ENCODE measurements at regions not wholly inside any gene's neighbourhood (a gene's known extent, or its start where the extent isn't known, plus 50 kb on each side); places are given as distances from the start of the nearest gene placed in this dataset.

GRCh38 chr1:233730380-233730779, 116.5 kb downstream of the KCNK1 start (continued):
- TF ChIP-seq CUX1 (IDR thresholded peaks at IDR 0.05; ENCODE audit: insufficient replicate concordance, low read depth, low read length) (no peak), ZNF384 (IDR thresholded peaks at IDR 0.05; ENCODE audit: borderline replicate concordance, low read depth, low read length) (no peak), IKZF1 (conservative IDR thresholded peaks at IDR 0.05) (no peak), MYB (IDR thresholded peaks at IDR 0.05; ENCODE audit: borderline replicate concordance, low read depth, low read length) (no peak), MXI1 (IDR thresholded peaks at IDR 0.05; ENCODE audit: low read depth, low read length) (no peak), ZNF24 (IDR thresholded peaks at IDR 0.05) (no peak), BMI1 (IDR thresholded peaks at IDR 0.05; ENCODE audit: borderline replicate concordance) (no peak), NR2F1 (conservative IDR thresholded peaks at IDR 0.05) (no peak), WRNIP1 (IDR thresholded peaks at IDR 0.05; ENCODE audit: borderline replicate concordance, low read depth, low read length) (no peak), ZNF687 (IDR thresholded peaks at IDR 0.05) (no peak), JUNB (IDR thresholded peaks at IDR 0.05) (no peak), ZBTB40 (IDR thresholded peaks at IDR 0.05; ENCODE audit: borderline replicate concordance) (no peak), CBFB (IDR thresholded peaks at IDR 0.05; ENCODE audit: low read depth) (no peak), CEBPZ (IDR thresholded peaks at IDR 0.05; ENCODE audit: low read depth, low read length) (no peak)

All from GM12878 (cell line).